ENCODE measurements at regions not wholly inside any gene's neighbourhood (a gene's known extent, or its start where the extent isn't known, plus 50 kb on each side); places are given as distances from the start of the nearest gene placed in this dataset.

GRCh38 chr22:44430716-44431115, 67.3 kb downstream of the RTL6 start:
- Histone ChIP-seq H3K27ac (ENCODE audit: low read length) (no peak overlapping the region), H3K4me1 (ENCODE audit: control insufficient read depth, insufficient read depth, low read length) (peaks cover 11% of the 10 kb centered on the region), H3K27me3 (ENCODE audit: control insufficient read depth, insufficient read depth, low read length) (no peaks in the 10 kb centered on the region), H3K4me3 (ENCODE audit: low read length) (no peak overlapping the region), H3K9me3 (ENCODE audit: control insufficient read depth, low read depth, low read length) (no peaks in the 10 kb centered on the region), H3K36me3 (ENCODE audit: control insufficient read depth, insufficient read depth, low read length) (no peaks in the 10 kb centered on the region)
- no peak for DNase-seq
- WGBS (ENCODE audit: insufficient coverage, low lambda C conversion rate) = no CpG with 5 or more reads among the region's 7 CpGs

GRCh38 chr22:44429941-44430587, 68.0 kb downstream of the RTL6 start:
- no peak overlapping the region for H3K27ac ChIP-seq (ENCODE audit: low read length)
- H3K4me1 ChIP-seq (ENCODE audit: control insufficient read depth, insufficient read depth, low read length) = peaks cover 15% of the 10 kb centered on the region
- no peaks in the 10 kb centered on the region for H3K36me3 ChIP-seq (ENCODE audit: control insufficient read depth, insufficient read depth, low read length)
- DNase-seq = no peak
- H3K27me3 ChIP-seq (ENCODE audit: control insufficient read depth, insufficient read depth, low read length) = no peaks in the 10 kb centered on the region
- H3K9me3 ChIP-seq (ENCODE audit: control insufficient read depth, low read depth, low read length) = no peaks in the 10 kb centered on the region
- 100% methylated on average over 1 of the region's 16 CpGs for WGBS (ENCODE audit: insufficient coverage, low lambda C conversion rate)
- no peak overlapping the region for H3K4me3 ChIP-seq (ENCODE audit: low read length)

GRCh38 chr22:44428941-44429830, 68.8 kb downstream of the RTL6 start:
- Histone ChIP-seq H3K27me3 (ENCODE audit: control insufficient read depth, insufficient read depth, low read length) (no peaks in the 10 kb centered on the region), H3K4me1 (ENCODE audit: control insufficient read depth, insufficient read depth, low read length) (peaks cover 16% of the 10 kb centered on the region), H3K4me3 (ENCODE audit: low read length) (no peak overlapping the region), H3K27ac (ENCODE audit: low read length) (no peak overlapping the region), H3K9me3 (ENCODE audit: control insufficient read depth, low read depth, low read length) (no peaks in the 10 kb centered on the region), H3K36me3 (ENCODE audit: control insufficient read depth, insufficient read depth, low read length) (no peaks in the 10 kb centered on the region)
- peak in 1 of 2 donors; percentile 38 for DNase-seq
- 76% methylated on average over 3 of the region's 13 CpGs for WGBS (ENCODE audit: insufficient coverage, low lambda C conversion rate)

GRCh38 chr22:44427611-44428470, 70.2 kb downstream of the RTL6 start:
- Histone ChIP-seq H3K9me3 (ENCODE audit: control insufficient read depth, low read depth, low read length) (no peaks in the 10 kb centered on the region), H3K4me1 (ENCODE audit: control insufficient read depth, insufficient read depth, low read length) (peaks cover 19% of the 10 kb centered on the region), H3K27ac (ENCODE audit: low read length) (no peak overlapping the region), H3K27me3 (ENCODE audit: control insufficient read depth, insufficient read depth, low read length) (no peaks in the 10 kb centered on the region), H3K36me3 (ENCODE audit: control insufficient read depth, insufficient read depth, low read length) (no peaks in the 10 kb centered on the region), H3K4me3 (ENCODE audit: low read length) (no peak overlapping the region)
- WGBS (ENCODE audit: insufficient coverage, low lambda C conversion rate) = no CpG with 5 or more reads among the region's 21 CpGs
- no peak for DNase-seq

- no peak overlapping the region for H3K4me3 ChIP-seq (ENCODE audit: low read length)
- no peak overlapping the region for H3K27ac ChIP-seq (ENCODE audit: low read length)
- 72% methylated on average over 3 of the region's 11 CpGs for WGBS (ENCODE audit: insufficient coverage, low lambda C conversion rate)
- H3K4me1 ChIP-seq (ENCODE audit: control insufficient read depth, insufficient read depth, low read length) = peaks cover 15% of the 10 kb centered on the region
- no peaks in the 10 kb centered on the region for H3K9me3 ChIP-seq (ENCODE audit: control insufficient read depth, low read depth, low read length)
- H3K27me3 ChIP-seq (ENCODE audit: control insufficient read depth, insufficient read depth, low read length) = no peaks in the 10 kb centered on the region
- no peaks in the 10 kb centered on the region for H3K36me3 ChIP-seq (ENCODE audit: control insufficient read depth, insufficient read depth, low read length)
- DNase-seq = no peak
Measured at GRCh38 chr22:44426981-44427380, 71.1 kb downstream of the RTL6 start.

- DNase-seq = no peak
- Histone ChIP-seq H3K27ac (ENCODE audit: low read length) (no peak overlapping the region), H3K9me3 (ENCODE audit: control insufficient read depth, low read depth, low read length) (no peaks in the 10 kb centered on the region), H3K4me1 (ENCODE audit: control insufficient read depth, insufficient read depth, low read length) (peaks cover 15% of the 10 kb centered on the region), H3K36me3 (ENCODE audit: control insufficient read depth, insufficient read depth, low read length) (no peaks in the 10 kb centered on the region), H3K4me3 (ENCODE audit: low read length) (no peak overlapping the region), H3K27me3 (ENCODE audit: control insufficient read depth, insufficient read depth, low read length) (no peaks in the 10 kb centered on the region)
- WGBS (ENCODE audit: insufficient coverage, low lambda C conversion rate) = no CpG with 5 or more reads among the region's 5 CpGs
Measured at GRCh38 chr22:44425694-44426045, 72.4 kb downstream of the RTL6 start.

- no CpG with 5 or more reads among the region's 20 CpGs for WGBS (ENCODE audit: insufficient coverage, low lambda C conversion rate)
- no peaks in the 10 kb centered on the region for H3K36me3 ChIP-seq (ENCODE audit: control insufficient read depth, insufficient read depth, low read length)
- no peak overlapping the region for H3K4me3 ChIP-seq (ENCODE audit: low read length)
- DNase-seq = peak in 1 of 2 donors; percentile 24
- H3K4me1 ChIP-seq (ENCODE audit: control insufficient read depth, insufficient read depth, low read length) = peaks cover 15% of the 10 kb centered on the region
- H3K27me3 ChIP-seq (ENCODE audit: control insufficient read depth, insufficient read depth, low read length) = no peaks in the 10 kb centered on the region
- H3K27ac ChIP-seq (ENCODE audit: low read length) = no peak overlapping the region
- H3K9me3 ChIP-seq (ENCODE audit: control insufficient read depth, low read depth, low read length) = no peaks in the 10 kb centered on the region
Measured at GRCh38 chr22:44424867-44425693, 73.0 kb downstream of the RTL6 start.

- Histone ChIP-seq H3K4me1 (ENCODE audit: control insufficient read depth, insufficient read depth, low read length) (peaks cover 14% of the 10 kb centered on the region), H3K36me3 (ENCODE audit: control insufficient read depth, insufficient read depth, low read length) (no peaks in the 10 kb centered on the region), H3K27me3 (ENCODE audit: control insufficient read depth, insufficient read depth, low read length) (no peaks in the 10 kb centered on the region), H3K27ac (ENCODE audit: low read length) (no peak overlapping the region), H3K4me3 (ENCODE audit: low read length) (no peak overlapping the region), H3K9me3 (ENCODE audit: control insufficient read depth, low read depth, low read length) (peaks cover 7% of the 10 kb centered on the region)
- DNase-seq = no peak
- WGBS (ENCODE audit: insufficient coverage, low lambda C conversion rate) = no CpG with 5 or more reads among the region's 2 CpGs
Measured at GRCh38 chr22:44424359-44424682, 73.7 kb downstream of the RTL6 start.

GRCh38 chr22:44423556-44424358, 74.3 kb downstream of the RTL6 start:
- Histone ChIP-seq H3K27ac (ENCODE audit: low read length) (no peak overlapping the region), H3K36me3 (ENCODE audit: control insufficient read depth, insufficient read depth, low read length) (no peaks in the 10 kb centered on the region), H3K4me1 (ENCODE audit: control insufficient read depth, insufficient read depth, low read length) (peaks cover 9% of the 10 kb centered on the region), H3K4me3 (ENCODE audit: low read length) (no peak overlapping the region), H3K9me3 (ENCODE audit: control insufficient read depth, low read depth, low read length) (peaks cover 8% of the 10 kb centered on the region), H3K27me3 (ENCODE audit: control insufficient read depth, insufficient read depth, low read length) (no peaks in the 10 kb centered on the region)
- DNase-seq = no peak
- WGBS (ENCODE audit: insufficient coverage, low lambda C conversion rate) = no CpG with 5 or more reads among the region's 14 CpGs

Measured in large intestine (tissue), 3 donors.